HUDEP-2 (cell line): ENCODE measurements at regions not wholly inside any gene's neighbourhood (a gene's known extent, or its start where the extent isn't known, plus 50 kb on each side); places are given as distances from the start of the nearest gene placed in this dataset.

ENCODE experiments used
- DNase-seq, 76 experiments: peaks; one replicate each; lab custom pipeline; 2025; ENCODE audit not compliant: unreplicated experiment in 76 of 76; lab: John Stamatoyannopoulos, UW

DNA sequence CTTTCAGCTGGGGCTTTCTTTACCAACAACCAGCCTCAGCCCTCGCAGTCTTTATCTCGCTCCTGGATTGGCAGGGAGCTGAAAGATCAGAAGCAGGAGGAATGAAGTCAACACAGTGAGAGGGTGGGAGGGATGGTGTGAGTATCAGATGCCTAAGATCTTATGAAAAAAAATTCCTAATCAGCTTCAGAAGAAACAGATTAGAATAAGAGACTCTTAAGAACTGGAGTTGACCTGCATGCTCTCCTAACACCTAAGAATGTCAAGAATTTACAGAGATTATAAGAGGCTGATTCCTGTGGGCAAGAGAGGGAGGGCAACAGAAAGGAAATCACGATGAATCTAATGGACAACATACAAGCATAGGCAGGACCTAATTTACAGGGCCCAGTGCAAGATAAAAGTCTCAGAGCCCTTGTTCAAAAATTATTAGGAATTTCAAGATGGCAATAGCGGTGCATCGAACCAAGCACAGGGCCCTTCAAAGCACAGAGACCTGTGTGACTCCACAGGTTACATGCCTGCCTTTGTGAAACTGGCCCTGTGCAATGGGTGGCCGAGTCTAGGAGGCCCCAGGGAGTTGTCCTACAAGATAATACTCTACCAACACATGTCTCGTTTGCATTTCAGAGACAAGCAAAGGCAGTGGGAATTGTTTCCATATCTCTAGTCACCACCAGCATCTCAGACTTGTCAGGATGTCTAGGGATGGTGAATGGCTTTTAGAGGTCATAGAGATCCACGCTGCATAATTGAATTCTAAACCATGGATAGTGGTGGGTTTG lies 65.3 kb upstream of the PPP2R5A start:
- DNase-seq = no peak

DNA sequence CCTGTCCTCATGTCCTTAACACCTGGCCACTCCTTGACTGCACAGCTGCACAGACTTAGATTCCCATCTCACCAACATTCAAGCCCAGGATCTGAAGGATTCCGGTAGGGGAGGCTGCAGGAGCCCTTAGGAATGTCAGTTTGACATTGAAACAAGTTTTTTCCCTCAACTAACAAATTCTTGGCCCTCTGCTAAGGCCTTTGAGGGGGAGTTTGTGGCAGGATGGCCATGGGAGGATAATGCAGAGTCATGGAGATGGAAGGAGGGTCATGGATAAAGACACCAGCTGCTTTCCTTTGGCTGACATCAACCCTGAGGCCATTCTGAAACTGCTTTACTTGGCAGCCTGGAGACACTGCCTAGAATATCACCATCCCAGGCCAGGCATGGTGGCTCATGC lies 63.4 kb upstream of the PPP2R5A start:
- DNase-seq = no peak

DNA sequence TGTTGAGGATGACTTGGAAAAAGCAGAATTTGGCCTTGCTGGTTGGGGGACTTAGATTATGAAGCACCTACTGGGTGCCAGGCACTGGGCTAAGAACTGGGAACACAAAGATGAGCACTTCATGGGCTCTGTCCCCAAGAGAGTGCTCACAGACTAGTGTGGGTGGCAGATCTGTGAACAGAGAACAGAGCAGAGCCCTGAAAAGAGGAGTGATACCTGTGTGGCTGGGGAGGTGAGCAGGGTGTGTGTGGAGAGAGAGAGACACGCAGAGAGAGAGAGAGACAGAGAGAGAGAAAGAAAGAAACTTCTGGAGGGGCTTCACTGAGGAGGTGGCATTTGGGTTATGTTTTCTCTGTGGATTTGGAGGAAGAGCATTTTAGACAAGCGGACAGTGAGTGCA lies 61.1 kb upstream of the PPP2R5A start:
- DNase-seq = no peak

DNA sequence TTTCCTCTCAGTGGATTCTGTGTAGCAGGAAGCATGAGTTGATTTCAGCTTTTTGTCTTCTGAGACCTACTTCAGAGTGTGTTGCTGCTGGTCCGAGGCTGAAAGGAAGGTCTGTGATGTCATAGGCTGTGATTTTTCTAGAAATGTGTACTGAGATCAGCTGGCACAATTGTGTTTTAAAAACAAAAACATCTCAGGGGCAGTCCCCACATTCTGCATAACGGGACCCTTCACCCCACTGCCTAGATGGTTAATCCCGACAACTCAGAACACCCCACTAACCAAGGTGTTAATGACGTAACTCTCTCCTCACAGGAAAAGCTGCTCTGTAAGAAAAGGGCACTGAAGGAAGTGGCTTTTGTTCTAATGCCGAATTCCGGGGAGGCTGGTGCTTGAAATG lies 59.8 kb upstream of the PPP2R5A start:
- DNase-seq = no peak

DNA sequence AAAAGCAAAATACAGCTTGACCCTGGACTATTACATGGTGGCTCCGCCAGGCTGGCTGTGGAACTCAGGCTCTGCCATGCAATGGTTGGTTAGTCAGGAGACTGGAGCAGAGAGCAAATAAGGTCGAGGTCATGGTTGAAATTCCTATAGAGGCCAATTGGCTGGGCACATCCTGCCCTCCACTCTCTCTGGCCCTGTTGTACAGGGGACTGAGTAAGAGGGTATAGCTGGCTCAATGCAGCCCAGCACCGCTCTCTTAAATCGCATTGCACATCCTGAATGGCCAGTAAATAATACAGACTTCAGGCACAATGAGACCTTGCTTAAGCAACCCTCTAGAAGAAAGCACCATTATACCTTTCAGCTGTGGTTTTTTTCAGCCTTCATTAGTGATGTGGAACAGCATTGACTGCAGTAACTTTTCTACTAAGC lies 59.3 kb upstream of the PPP2R5A start:
- DNase-seq = no peak

DNA sequence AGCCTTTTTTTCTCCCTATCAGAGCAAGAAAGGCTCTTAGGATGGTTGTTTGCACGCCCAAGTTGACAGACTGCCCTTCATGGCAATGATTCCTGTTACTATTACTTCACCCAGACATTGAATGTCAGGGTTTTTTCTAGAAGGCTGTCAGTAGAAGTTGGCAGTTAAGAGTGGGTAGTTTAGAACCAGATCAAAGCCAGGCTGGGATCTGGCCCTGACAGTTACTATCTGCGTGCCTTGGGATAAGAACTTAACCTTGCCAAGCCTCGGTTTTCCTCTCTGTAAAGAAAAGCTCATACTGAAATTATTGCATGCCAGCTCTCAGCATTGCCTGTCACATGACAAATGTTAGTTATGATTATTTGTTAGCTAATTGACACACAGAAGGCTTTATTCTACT lies 58.7 kb upstream of the PPP2R5A start:
- DNase-seq = no peak

DNA sequence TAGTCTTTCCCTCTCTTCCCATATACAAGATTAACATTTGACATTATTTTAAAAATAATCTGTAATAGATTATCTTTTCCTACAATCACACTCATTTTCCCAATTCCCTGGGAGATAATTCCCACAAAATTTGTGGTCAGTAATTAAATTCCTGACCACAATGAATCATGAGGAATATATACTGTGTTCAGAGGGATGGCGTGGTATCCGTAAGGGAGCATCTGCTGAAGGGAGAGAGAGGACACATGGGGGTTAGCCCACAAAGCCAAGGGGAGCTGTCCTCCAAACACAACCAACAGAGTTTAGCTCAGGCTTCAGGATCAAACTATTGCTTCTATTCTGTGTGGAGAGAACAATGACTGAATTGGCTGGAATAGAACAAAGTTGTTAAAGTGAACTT lies 57.1 kb upstream of the PPP2R5A start:
- DNase-seq = no peak

DNA sequence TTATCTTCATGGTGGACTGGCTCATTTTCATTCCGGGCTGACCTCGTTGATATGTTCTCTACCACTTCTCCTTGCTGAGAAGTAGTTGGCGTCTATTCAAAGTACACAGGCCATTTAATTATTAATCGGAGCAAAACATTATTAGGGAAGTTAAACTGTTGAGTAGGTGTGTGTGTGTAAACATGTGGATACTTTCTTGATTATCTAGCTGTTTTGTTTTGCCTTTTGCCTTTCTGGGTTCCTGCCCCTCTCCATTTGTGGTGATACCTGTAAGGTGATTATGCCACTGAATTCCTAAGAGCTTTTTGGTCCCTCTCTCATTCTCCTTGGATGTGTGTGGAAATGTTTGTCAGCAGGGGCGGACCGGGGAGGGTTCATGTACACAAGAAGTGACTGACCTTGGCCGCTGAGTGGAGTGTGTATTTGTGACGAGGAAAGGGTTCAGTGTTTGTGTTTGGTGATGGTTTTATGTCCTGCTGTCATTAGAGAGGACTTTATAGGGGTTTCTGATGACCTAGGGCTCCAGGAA lies 56.6 kb upstream of the PPP2R5A start:
- DNase-seq = no peak

DNA sequence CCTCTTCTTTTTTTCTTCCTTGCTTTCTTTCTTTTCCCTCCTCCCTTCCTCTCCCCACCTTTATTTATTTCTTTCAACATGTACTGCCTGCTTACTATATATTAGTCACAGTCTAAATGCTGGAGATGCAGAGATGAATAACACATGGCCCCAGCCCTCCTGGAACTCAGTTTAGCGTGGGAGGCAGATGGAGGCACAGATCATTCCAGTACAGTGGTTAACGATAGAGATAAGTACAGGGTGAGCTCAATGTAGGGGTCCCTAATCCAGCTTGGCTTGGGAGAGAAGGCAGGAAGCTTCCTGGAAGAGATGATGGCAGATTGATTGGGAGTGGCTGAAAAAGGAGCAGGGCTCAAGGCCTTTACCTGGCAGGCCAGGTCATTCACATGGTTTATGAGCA lies 55.6 kb upstream of the PPP2R5A start:
- DNase-seq = no peak

DNA sequence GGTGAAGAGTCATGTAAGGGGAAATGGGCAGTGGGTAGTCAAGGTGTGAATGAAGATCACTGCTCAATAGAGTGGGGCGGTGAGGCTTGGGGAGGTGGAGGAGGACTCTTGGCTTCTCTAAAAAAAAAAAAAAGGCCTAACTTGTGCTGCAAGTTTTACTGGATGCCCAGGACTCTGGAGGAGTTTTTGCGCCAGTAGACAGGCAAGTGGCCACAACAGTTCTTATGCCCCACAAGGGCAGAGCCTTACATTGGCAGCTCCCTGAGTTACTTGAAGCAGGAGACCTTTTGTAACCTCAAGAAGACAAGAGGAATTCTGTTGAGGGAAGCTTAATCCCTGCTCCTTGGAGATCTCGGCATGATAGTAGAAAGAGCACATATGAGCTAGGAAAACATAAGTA lies 54.9 kb upstream of the PPP2R5A start:
- no peak for DNase-seq

DNA sequence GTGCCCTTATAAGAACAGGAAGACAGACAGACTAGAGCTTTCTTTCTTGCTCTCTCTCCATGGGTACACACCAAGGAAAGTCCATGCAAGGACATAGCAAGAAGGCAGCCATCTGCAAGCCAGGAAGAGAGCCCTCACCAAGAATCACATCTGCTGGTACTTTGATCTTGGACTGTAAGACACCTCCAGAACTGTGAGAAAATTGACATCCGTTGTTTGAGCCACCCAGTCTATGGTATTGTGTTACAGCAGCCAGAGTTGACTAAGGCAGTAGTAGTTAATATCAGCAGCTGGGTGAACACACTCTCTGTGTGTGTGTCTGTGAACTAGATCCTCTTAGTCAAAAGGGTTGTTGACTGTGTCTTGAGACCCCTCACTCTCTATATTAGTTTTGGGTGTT lies 53.8 kb upstream of the PPP2R5A start:
- no peak for DNase-seq

DNA sequence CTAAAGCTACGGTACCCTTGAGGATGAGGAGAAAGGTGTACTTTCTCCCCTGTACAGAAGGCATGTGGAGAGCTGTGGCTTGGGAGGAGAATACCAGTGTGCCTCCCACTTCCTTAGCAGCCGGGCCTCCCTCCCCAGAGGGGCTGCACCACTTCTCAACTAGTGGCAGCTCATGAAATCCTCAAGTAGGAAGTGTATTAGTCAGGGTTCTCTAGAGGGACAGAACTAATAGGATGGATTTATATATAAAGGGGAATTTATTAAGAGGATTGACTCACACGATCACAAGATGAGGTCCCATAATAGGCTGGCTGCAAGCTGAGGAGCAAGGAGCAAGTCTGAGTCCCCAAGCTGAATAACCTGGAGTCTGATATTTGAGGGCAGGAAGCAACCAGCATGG lies 53.1 kb upstream of the PPP2R5A start:
- DNase-seq = no peak

DNA sequence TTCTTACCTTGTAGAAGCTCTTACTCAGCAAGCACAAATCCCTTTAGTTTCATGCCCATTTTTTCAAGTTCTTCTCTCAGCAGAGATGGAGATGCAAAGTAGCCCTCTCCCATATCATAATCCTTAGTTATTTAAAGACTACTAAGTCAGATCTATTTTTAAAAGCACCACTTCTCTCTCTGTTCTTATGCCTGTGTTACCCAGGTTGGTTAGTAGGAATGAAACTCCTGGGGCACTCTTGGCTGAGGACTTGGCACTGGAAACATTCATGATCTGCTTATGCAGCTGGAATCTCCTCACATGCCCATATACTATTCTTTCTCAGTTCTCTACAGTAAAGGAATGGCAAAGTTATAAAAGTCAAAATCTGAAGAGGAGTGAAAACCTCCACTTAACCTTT lies 51.9 kb upstream of the PPP2R5A start:
- no peak for DNase-seq

DNA sequence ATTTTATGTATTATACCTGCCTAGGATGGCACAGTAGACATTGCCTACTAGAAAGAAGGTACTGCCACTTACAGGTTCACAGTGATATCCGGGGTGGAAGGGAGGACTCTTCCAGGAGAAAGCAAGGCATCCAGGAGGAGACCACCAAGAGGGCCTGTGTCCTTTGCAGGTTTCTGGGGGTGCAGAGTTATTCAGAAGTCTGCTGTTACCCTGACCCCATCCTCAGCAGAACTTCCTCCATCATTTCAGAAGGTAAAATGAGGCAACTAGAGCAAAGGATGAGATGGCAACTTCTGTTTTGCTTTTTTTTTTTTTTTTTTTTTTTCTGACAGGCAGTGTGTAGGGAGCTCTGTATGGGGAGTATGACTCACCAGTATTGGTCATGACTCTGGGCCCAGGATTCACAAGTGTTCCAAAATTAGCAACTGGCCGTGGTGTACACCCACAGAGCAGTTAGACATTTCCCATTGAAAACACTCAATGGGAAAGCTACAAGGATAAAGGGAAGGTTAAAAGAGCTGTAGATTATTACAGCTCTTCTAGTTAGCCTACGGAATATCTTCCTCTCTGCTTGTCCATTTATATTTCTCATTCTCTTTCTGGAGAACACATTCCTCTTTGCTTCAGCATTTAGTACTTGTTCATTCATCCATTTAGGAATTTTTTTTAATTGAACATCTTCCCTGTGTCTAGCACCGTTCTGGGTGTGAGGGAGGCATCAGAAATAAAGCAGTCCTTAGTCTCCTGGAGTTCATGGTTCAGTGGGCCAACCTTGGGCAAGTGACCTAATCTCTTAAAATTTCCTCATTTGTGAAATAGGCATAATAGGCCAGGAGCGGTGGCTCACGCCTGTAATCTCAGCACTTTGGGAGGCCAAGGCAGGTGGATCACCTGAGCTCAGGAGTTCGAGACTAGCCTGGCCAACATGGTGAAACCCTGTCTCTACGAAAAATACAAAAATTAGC lies 50.5 kb upstream of the PPP2R5A start:
- peak in 27 of 76 experiments; percentile 1 to 60 (median 20) for DNase-seq
